H1 (cell line): ENCODE measurements at regions not wholly inside any gene's neighbourhood (a gene's known extent, or its start where the extent isn't known, plus 50 kb on each side); places are given as distances from the start of the nearest gene placed in this dataset.

Experiments
- CTCF ChIA-PET: fragments of 300-600 bp; sonication (Branson Sonifier 250); formaldehyde crosslinking; loops from one replicate; lab custom pipeline; 2021; ENCODE audit not compliant: partially characterized antibody; lab: Charles Lee
- POLR2A ChIA-PET: fragments of 300-600 bp; sonication (Branson Sonifier 250); formaldehyde crosslinking; loops from one replicate; lab custom pipeline; 2021; ENCODE audit warnings: inconsistent platforms; ENCODE audit not compliant: partially characterized antibody; lab: Charles Lee
- DNase-seq, 2 experiments: peaks; one replicate each; pipeline versions ENCODE4 v3.0.0 to v3.0.0-alpha.2; 2010 to 2022; ENCODE audit warnings: low spot score in 2 of 2, low read depth in 1 of 2, mixed read lengths in 1 of 2
- FAIRE-seq: peaks from 2 replicates; lab custom pipeline; 2011; peaks lifted over from hg19 to GRCh38; lab: Jason Lieb, UNC
- H2AFZ ChIP-seq: 2 replicates; pipeline ENCODE4 v1.8.1; 2012; ENCODE audit warnings: low read length, inconsistent platforms
- H2AK5ac ChIP-seq: 2 replicates; pipeline ENCODE4 v1.6.1; 2013; ENCODE audit warnings: low read depth, low read length
- H2BK120ac ChIP-seq: replicated peaks from 2 replicates; pipeline ENCODE3; 2013; ENCODE audit warnings: low read depth, low read length, inconsistent platforms
- H2BK12ac ChIP-seq: 2 replicates; pipeline ENCODE4 v1.6.1; 2013; ENCODE audit warnings: low read depth, low read length
- H2BK15ac ChIP-seq: 2 replicates; pipeline ENCODE4 v1.6.1; 2013; ENCODE audit warnings: low read length
- H2BK20ac ChIP-seq: 2 replicates; pipeline ENCODE4 v1.6.1; 2013; ENCODE audit warnings: low read length
- H2BK5ac ChIP-seq: 2 replicates; pipeline ENCODE4 v1.6.1; 2013; ENCODE audit warnings: low read depth, low read length
- H3K14ac ChIP-seq: 2 replicates; pipeline ENCODE4 v1.6.1; 2013; ENCODE audit warnings: inconsistent platforms; ENCODE audit not compliant: insufficient read length
- H3K18ac ChIP-seq: 2 replicates; pipeline ENCODE4 v1.6.1; 2013; ENCODE audit warnings: low read length; ENCODE audit errors: extremely low read depth
- H3K23ac ChIP-seq: 2 replicates; pipeline ENCODE4 v1.6.1; 2013; ENCODE audit warnings: inconsistent platforms; ENCODE audit not compliant: insufficient read length
- H3K23me2 ChIP-seq: 2 replicates; pipeline ENCODE4 v1.6.1; 2013; ENCODE audit warnings: low read depth, low read length
- H3K27ac ChIP-seq: 2 replicates; pipeline ENCODE4 v1.6.1; 2011; ENCODE audit warnings: low read depth, low read length, inconsistent platforms
- H3K27me3 ChIP-seq, 4 experiments: replicated peaks in 1 of 4; 1 replicate in 1 of 4; 2 replicates in 3 of 4; pipeline versions ENCODE4 v1.6.1 to v1.8.1; 2011 to 2013; ENCODE audit warnings: low read length in 3 of 4, mild to moderate bottlenecking in 3 of 4, inconsistent platforms in 2 of 4, mixed read lengths in 2 of 4, moderate library complexity in 1 of 4; ENCODE audit not compliant: control insufficient read depth in 3 of 4, insufficient read depth in 3 of 4; ENCODE audit errors: extremely low read depth in 1 of 4
- H3K36me3 ChIP-seq, 4 experiments: 2 replicates each; pipeline versions ENCODE4 v1.6.1 to v1.8.1; 2011 to 2013; ENCODE audit warnings: mild to moderate bottlenecking in 4 of 4, low read length in 3 of 4, moderate library complexity in 2 of 4, control low read depth in 1 of 4, inconsistent platforms in 1 of 4; ENCODE audit not compliant: insufficient read depth in 4 of 4, control insufficient read depth in 2 of 4
- H3K4ac ChIP-seq: replicated peaks from 2 replicates; pipeline ENCODE3; 2013; ENCODE audit warnings: low read length, low read depth, mixed read lengths, inconsistent platforms; ENCODE audit not compliant: insufficient read length
- H3K4me1 ChIP-seq, 4 experiments: replicated peaks in 1 of 4; 1 replicate in 1 of 4; 2 replicates in 3 of 4; pipeline versions ENCODE4 v1.6.1 to v1.8.1; 2011 to 2013; ENCODE audit warnings: low read length in 3 of 4, inconsistent platforms in 2 of 4, mixed read lengths in 1 of 4; ENCODE audit not compliant: insufficient read depth in 4 of 4, control insufficient read depth in 3 of 4
- H3K4me2 ChIP-seq, 2 experiments: 2 replicates each; pipeline versions ENCODE4 v1.6.1 to v1.8.1; 2011 to 2013; ENCODE audit warnings: low read depth in 2 of 2, low read length in 2 of 2, control low read depth in 1 of 2, inconsistent platforms in 1 of 2, mild to moderate bottlenecking in 1 of 2; ENCODE audit not compliant: insufficient read depth in 1 of 2
- H3K4me3 ChIP-seq, 4 experiments: fragments of 200-600, 300-600 bp in 1 of 4; sonication (generic), shearing (Covaris generic), sonication (Bioruptor Twin) in 1 of 4; 2 replicates each; pipeline versions ENCODE4 v1.5.1 to v1.8.1; 2011 to 2016; ENCODE audit warnings: low read length in 4 of 4, low read depth in 3 of 4, control low read depth in 2 of 4, inconsistent platforms in 2 of 4, mild to moderate bottlenecking in 2 of 4, mixed read lengths in 1 of 4, moderate library complexity in 1 of 4; ENCODE audit not compliant: insufficient read depth in 2 of 4; ENCODE audit errors: extremely low read depth in 1 of 4
- H3K56ac ChIP-seq: replicated peaks from 2 replicates; pipeline ENCODE3; 2013; ENCODE audit warnings: low read depth, mild to moderate bottlenecking, mixed read lengths, low read length, inconsistent platforms; ENCODE audit not compliant: insufficient read length
- H3K79me1 ChIP-seq: 2 replicates; pipeline ENCODE4 v1.6.1; 2013; ENCODE audit warnings: low read depth, low read length, control low read depth
- H3K79me2 ChIP-seq, 2 experiments: 2 replicates each; pipeline versions ENCODE4 v1.6.1 to v1.8.1; 2012 to 2013; ENCODE audit warnings: low read length in 2 of 2, mild to moderate bottlenecking in 2 of 2, inconsistent platforms in 1 of 2; ENCODE audit not compliant: insufficient read depth in 2 of 2, control insufficient read depth in 1 of 2
- H3K9ac ChIP-seq, 4 experiments: replicated peaks in 1 of 4; 1 replicate in 1 of 4; 2 replicates in 3 of 4; pipeline versions ENCODE4 v1.6.1 to v1.8.1; 2011 to 2013; ENCODE audit warnings: low read depth in 3 of 4, low read length in 3 of 4, control low read depth in 2 of 4, mild to moderate bottlenecking in 2 of 4, moderate library complexity in 2 of 4, inconsistent platforms in 1 of 4; ENCODE audit errors: extremely low read depth in 1 of 4
- H3K9me3 ChIP-seq, 2 experiments: 2 replicates each; pipeline versions ENCODE4 v1.6.1 to v1.8.1; 2012 to 2013; ENCODE audit warnings: mild to moderate bottlenecking in 2 of 2, moderate library complexity in 2 of 2, control low read depth in 1 of 2, inconsistent platforms in 1 of 2, low read depth in 1 of 2, low read length in 1 of 2, mixed read lengths in 1 of 2; ENCODE audit not compliant: insufficient read depth in 2 of 2
- H4K20me1 ChIP-seq, 2 experiments: replicated peaks in 1 of 2; 2 replicates each; pipeline versions ENCODE3 to v1.8.1; 2011 to 2013; ENCODE audit warnings: inconsistent platforms in 2 of 2, low read length in 2 of 2, mild to moderate bottlenecking in 1 of 2; ENCODE audit not compliant: insufficient read depth in 2 of 2, control insufficient read depth in 1 of 2
- H4K5ac ChIP-seq: 2 replicates; pipeline ENCODE4 v1.6.1; 2013; ENCODE audit warnings: low read length, low read depth, mixed read lengths, inconsistent platforms; ENCODE audit not compliant: insufficient read length
- H4K8ac ChIP-seq: 2 replicates; pipeline ENCODE4 v1.8.0; 2013; ENCODE audit warnings: mild to moderate bottlenecking, moderate library complexity, low read length, inconsistent platforms; ENCODE audit not compliant: insufficient read depth; ENCODE audit errors: extremely low read depth
- H4K91ac ChIP-seq: replicated peaks from 2 replicates; pipeline ENCODE3; 2013; ENCODE audit warnings: low read length, mixed read lengths, inconsistent platforms; ENCODE audit not compliant: insufficient read length
- CBX5 ChIP-seq: fragments of 300-800, 300-1000 bp; sonication (generic); IDR thresholded peaks from 2 replicates; pipeline ENCODE4 v1.7.1; 2016; ENCODE audit warnings: antibody characterized with exemption, low read length, low read depth
- EZH2 ChIP-seq: fragments of 200-600 bp; sonication (generic); IDR thresholded peaks from 2 replicates; pipeline ENCODE4 v1.7.1; 2012; ENCODE audit warnings: low read depth, mild to moderate bottlenecking, moderate library complexity, low read length, inconsistent platforms; ENCODE audit not compliant: severe bottlenecking
- RBBP5 ChIP-seq: IDR thresholded peaks from 2 replicates; pipeline ENCODE4 v1.7.1; 2012; ENCODE audit warnings: low read depth, mild to moderate bottlenecking, inconsistent platforms, low read length, moderate library complexity, borderline replicate concordance
- SIX5 ChIP-seq: IDR thresholded peaks from 2 replicates; pipeline ENCODE4 v1.6.1; 2011; ENCODE audit warnings: mild to moderate bottlenecking, low read depth, low read length
- TBP ChIP-seq: IDR thresholded peaks from 2 replicates; pipeline ENCODE4 v1.6.1; 2011; ENCODE audit warnings: low read depth, low read length, improper control_type of control experiment
- WGBS, 2 experiments: shearing (Covaris generic) in 1 of 2; methylation state at CpG; one replicate each; pipeline versions ENCODE4 v1.1.6 to v1.1.7; 2013 to 2015; ENCODE audit warnings: low lambda C conversion rate in 2 of 2, mixed read lengths in 2 of 2, inconsistent platforms in 1 of 2, low coverage in 1 of 2, missing lambda C conversion rate in 1 of 2; ENCODE audit not compliant: insufficient replicate concordance in 2 of 2, insufficient coverage in 1 of 2, insufficient read length in 1 of 2; ENCODE audit errors: extremely low coverage in 1 of 2, missing lambda C conversion rate in 1 of 2; 5-methylcytosine and 5-hydroxymethylcytosine counted together

- Histone ChIP-seq H3K36me3 (no peaks in the 10 kb centered on the region), H3K9me3 (no peaks in the 10 kb centered on the region), H2BK5ac (no peak overlapping the region), H3K56ac (no peak overlapping the region), H3K4me3 (no peak overlapping the region), H3K23ac (no peak overlapping the region), H4K8ac (no peak overlapping the region; the same call in 1 of the 2 replicates), H3K9ac (no peak overlapping the region), H3K27me3 (no peaks in the 10 kb centered on the region), H3K18ac (no peak overlapping the region), H2AFZ (no peak overlapping the region), H3K14ac (no peak overlapping the region), H3K79me2 (no peaks in the 10 kb centered on the region), H3K23me2 (no peaks in the 10 kb centered on the region), H2BK120ac (no peak overlapping the region), H3K4ac (no peak overlapping the region), H3K4me1 (no peaks in the 10 kb centered on the region), H3K79me1 (no peaks in the 10 kb centered on the region), H3K4me2 (no peak overlapping the region), H3K27ac (no peak overlapping the region), H2BK12ac (no peak overlapping the region), H4K5ac (no peak overlapping the region), H4K91ac (no peak overlapping the region), H2BK20ac (no peak overlapping the region), H2AK5ac (no peak overlapping the region), H4K20me1 (no peaks in the 10 kb centered on the region), H2BK15ac (no peak overlapping the region)
- ChIA-PET POLR2A (interaction anchor here (1.5 kb wide), 1 partner anchor 9 kb away, joined by 3 read pairs; no protein-coding TSS in a partner anchor), CTCF (interaction anchor here (1.2 to 1.3 kb wide), 2 partner anchors 10 to 21 kb away, joined by 3 to 8 read pairs; no protein-coding TSS in a partner anchor)
- no peak for TF ChIP-seq SIX5
- TF ChIP-seq TBP = no peak
- TF ChIP-seq CBX5 = no peak
- no peak for TF ChIP-seq RBBP5
- no peak for TF ChIP-seq EZH2
- no peak for DNase-seq
- 100% methylated on average over 1 of the region's 1 CpG; no CpG with 5 or more reads in 1 of the 2 experiments for WGBS, 2 experiments
- no peak for FAIRE-seq
Measured at GRCh38 chr2:234267534-234267933, 217.0 kb downstream of the SPP2 start.
